ENCODE measurements at regions not wholly inside any gene's neighbourhood (a gene's known extent, or its start where the extent isn't known, plus 50 kb on each side); places are given as distances from the start of the nearest gene placed in this dataset.

DNA sequence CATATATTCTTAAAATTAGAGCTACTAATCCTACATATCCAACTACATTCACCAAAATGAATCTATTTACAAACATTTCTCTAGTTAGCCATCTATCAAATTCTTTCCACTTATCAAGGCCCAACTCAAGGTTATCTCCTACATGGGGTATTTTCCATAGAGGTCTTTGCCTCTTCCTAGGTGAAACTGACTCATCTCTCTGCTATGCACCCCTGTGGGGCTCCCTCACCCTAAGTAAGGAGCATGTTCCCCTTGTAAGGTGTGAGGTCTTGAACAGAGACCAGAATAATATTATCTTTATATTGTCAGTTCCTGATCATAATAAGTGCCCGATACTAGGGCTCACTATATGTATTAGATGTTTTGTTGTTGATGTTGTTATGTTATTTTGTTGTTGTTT is 74.6 kb upstream of the TSC22D2 start:
- no peak overlapping the region for H2AFZ ChIP-seq (ENCODE audit: control insufficient read depth, low read depth, low read length)
- H3K4me1 ChIP-seq (ENCODE audit: control insufficient read depth, insufficient read depth, low read length): no peaks in the 10 kb centered on the region
- H3K4me3 ChIP-seq: no peak overlapping the region
- TF ChIP-seq HCFC1 (IDR thresholded peaks at IDR 0.05; ENCODE audit: low read length) (no peak), TARDBP (IDR thresholded peaks at IDR 0.05; ENCODE audit: borderline replicate concordance) (no peak), NFIC (IDR thresholded peaks at IDR 0.05; ENCODE audit: low read depth, low read length) (no peak), ZSCAN29 (IDR thresholded peaks at IDR 0.05) (no peak), GATAD2B (conservative IDR thresholded peaks at IDR 0.05; ENCODE audit: low read depth) (no peak), ZNF24 (IDR thresholded peaks at IDR 0.05) (no peak), SIX5 (IDR thresholded peaks at IDR 0.05; ENCODE audit: low read depth, low read length, severe bottlenecking) (no peak), PAX8 (IDR thresholded peaks at IDR 0.05) (no peak)
- in situ Hi-C loops (cut with MboI): no loop called here
- no peaks in the 10 kb centered on the region for H3K79me2 ChIP-seq (ENCODE audit: control insufficient read depth, insufficient read depth, low read length)
- no peaks in the 10 kb centered on the region for H3K36me3 ChIP-seq (ENCODE audit: control insufficient read depth in 2 of 2, insufficient read depth in 2 of 2, low read length in 1 of 2)
- BruUV-seq (replicated peaks): no TSS peak
- ChIA-PET CTCF (interaction anchor here (0.9 kb wide), 1 partner anchor 28 kb away, joined by 3 read pairs; no protein-coding TSS in a partner anchor), SMC1A (ENCODE audit: uncharacterized antibody, unreplicated experiment) (interaction anchor here (1.0 to 1.1 kb wide), 3 partner anchors 13 to 81 kb away, joined by 3 to 4 read pairs (median 3); no protein-coding TSS in a partner anchor), RAD21 (ENCODE audit: unreplicated experiment) (no interaction called here), POLR2A (no interaction called here)
- FAIRE-seq: no peak
- H4K20me1 ChIP-seq (ENCODE audit: control insufficient read depth, insufficient read depth): no peaks in the 10 kb centered on the region
- no peak overlapping the region for H3K9ac ChIP-seq (ENCODE audit: control insufficient read depth, insufficient read depth, low read length)
- DNase-seq (ENCODE audit: low read depth, low spot score): no peak
- H3K27ac ChIP-seq (ENCODE audit: control insufficient read depth, insufficient read depth): no peak overlapping the region
- ATAC-seq: no peak
- intact Hi-C loops (cut with micrococcal nuclease; ENCODE audit: unreplicated experiment): no loop called here
- 82% methylated on average over 1 of the region's 1 CpG for WGBS (ENCODE audit: insufficient coverage, insufficient replicate concordance, low lambda C conversion rate, missing lambda C conversion rate)
- H3K27me3 ChIP-seq (replicated peaks in 1 of 2; ENCODE audit: control insufficient read depth in 2 of 2, insufficient read depth in 2 of 2, low read length in 1 of 2): peaks cover 0 to 4% of the 10 kb centered on the region in 2 experiments; a peak in 1 of 4 replicates
- H3K9me3 ChIP-seq (replicated peaks; ENCODE audit: control insufficient read depth, insufficient read depth, low read length): no peaks in the 10 kb centered on the region
- no peak overlapping the region for H3K4me2 ChIP-seq (ENCODE audit: control insufficient read depth, insufficient read depth)

GRCh38 chr3:150331978-150332568 is 76.0 kb upstream of the TSC22D2 start:
- ATAC-seq (no peak), DNase-seq (ENCODE audit: low read depth, low spot score) (no peak), FAIRE-seq (no peak)
- CTCF ChIA-PET: interaction anchor here (1.0 to 1.2 kb wide), 2 partner anchors 53 to 164 kb away, joined by 3 to 5 read pairs; no protein-coding TSS in a partner anchor
- 54% methylated on average over 1 of the region's 1 CpG for WGBS (ENCODE audit: insufficient coverage, insufficient replicate concordance, low lambda C conversion rate, missing lambda C conversion rate)
- RAD21 ChIA-PET (ENCODE audit: unreplicated experiment): interaction anchor here (0.8 kb wide), 1 partner anchor 77 kb away, joined by 4 read pairs; no protein-coding TSS in a partner anchor
- Histone ChIP-seq H3K27me3 (replicated peaks in 1 of 2; ENCODE audit: control insufficient read depth in 2 of 2, insufficient read depth in 2 of 2, low read length in 1 of 2) (no peaks in the 10 kb centered on the region), H3K27ac (ENCODE audit: control insufficient read depth, insufficient read depth) (no peak overlapping the region), H3K4me1 (ENCODE audit: control insufficient read depth, insufficient read depth, low read length) (no peaks in the 10 kb centered on the region), H3K4me3 (no peak overlapping the region), H3K4me2 (ENCODE audit: control insufficient read depth, insufficient read depth) (no peak overlapping the region), H4K20me1 (ENCODE audit: control insufficient read depth, insufficient read depth) (no peaks in the 10 kb centered on the region), H3K79me2 (ENCODE audit: control insufficient read depth, insufficient read depth, low read length) (no peaks in the 10 kb centered on the region), H3K36me3 (ENCODE audit: control insufficient read depth in 2 of 2, insufficient read depth in 2 of 2, low read length in 1 of 2) (no peaks in the 10 kb centered on the region), H3K9me3 (replicated peaks; ENCODE audit: control insufficient read depth, insufficient read depth, low read length) (no peaks in the 10 kb centered on the region), H2AFZ (ENCODE audit: control insufficient read depth, low read depth, low read length) (no peak overlapping the region), H3K9ac (ENCODE audit: control insufficient read depth, insufficient read depth, low read length) (no peak overlapping the region)
- BruUV-seq (replicated peaks): no TSS peak
- intact Hi-C loops (cut with micrococcal nuclease; ENCODE audit: unreplicated experiment): no loop called here
- in situ Hi-C loops (cut with MboI): no loop called here
- POLR2A ChIA-PET: interaction anchor here (0.7 kb wide), 1 partner anchor 22 kb away, joined by 3 read pairs; no protein-coding TSS in a partner anchor
- SMC1A ChIA-PET (ENCODE audit: uncharacterized antibody, unreplicated experiment): no interaction called here
- TF ChIP-seq POLR2AphosphoS2 (IDR thresholded peaks at IDR 0.05; ENCODE audit: low read depth, low read length) (no peak), SUPT20H (IDR thresholded peaks at IDR 0.05; ENCODE audit: borderline replicate concordance, control insufficient read depth, low read depth, low read length) (no peak), STAT1 (conservative IDR thresholded peaks at IDR 0.05) (no peak), PML (IDR thresholded peaks at IDR 0.05; ENCODE audit: low read length) (no peak), ZNF274 (IDR thresholded peaks at IDR 0.05; ENCODE audit: insufficient read depth, insufficient read length) (no peak), RAD51 (IDR thresholded peaks at IDR 0.05) (no peak), POU2F2 (IDR thresholded peaks at IDR 0.05; ENCODE audit: borderline replicate concordance, low read depth, low read length) (no peak), MTA2 (IDR thresholded peaks at IDR 0.05; ENCODE audit: low read depth) (no peak)
- TF ChIP-seq, protein P1, sequence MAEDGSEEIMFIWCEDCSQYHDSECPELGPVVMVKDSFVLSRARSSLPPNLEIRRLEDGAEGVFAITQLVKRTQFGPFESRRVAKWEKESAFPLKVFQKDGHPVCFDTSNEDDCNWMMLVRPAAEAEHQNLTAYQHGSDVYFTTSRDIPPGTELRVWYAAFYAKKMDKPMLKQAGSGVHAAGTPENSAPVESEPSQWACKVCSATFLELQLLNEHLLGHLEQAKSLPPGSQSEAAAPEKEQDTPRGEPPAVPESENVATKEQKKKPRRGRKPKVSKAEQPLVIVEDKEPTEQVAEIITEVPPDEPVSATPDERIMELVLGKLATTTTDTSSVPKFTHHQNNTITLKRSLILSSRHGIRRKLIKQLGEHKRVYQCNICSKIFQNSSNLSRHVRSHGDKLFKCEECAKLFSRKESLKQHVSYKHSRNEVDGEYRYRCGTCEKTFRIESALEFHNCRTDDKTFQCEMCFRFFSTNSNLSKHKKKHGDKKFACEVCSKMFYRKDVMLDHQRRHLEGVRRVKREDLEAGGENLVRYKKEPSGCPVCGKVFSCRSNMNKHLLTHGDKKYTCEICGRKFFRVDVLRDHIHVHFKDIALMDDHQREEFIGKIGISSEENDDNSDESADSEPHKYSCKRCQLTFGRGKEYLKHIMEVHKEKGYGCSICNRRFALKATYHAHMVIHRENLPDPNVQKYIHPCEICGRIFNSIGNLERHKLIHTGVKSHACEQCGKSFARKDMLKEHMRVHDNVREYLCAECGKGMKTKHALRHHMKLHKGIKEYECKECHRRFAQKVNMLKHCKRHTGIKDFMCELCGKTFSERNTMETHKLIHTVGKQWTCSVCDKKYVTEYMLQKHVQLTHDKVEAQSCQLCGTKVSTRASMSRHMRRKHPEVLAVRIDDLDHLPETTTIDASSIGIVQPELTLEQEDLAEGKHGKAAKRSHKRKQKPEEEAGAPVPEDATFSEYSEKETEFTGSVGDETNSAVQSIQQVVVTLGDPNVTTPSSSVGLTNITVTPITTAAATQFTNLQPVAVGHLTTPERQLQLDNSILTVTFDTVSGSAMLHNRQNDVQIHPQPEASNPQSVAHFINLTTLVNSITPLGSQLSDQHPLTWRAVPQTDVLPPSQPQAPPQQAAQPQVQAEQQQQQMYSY (CRISPR knock-in tag; IDR thresholded peaks at IDR 0.05): no peak
